Heart left ventricle (tissue), 13 donors: ENCODE measurements at regions not wholly inside any gene's neighbourhood (a gene's known extent, or its start where the extent isn't known, plus 50 kb on each side); places are given as distances from the start of the nearest gene placed in this dataset.

Experiments used
- CTCF ChIP-seq, 12 donors: fragments of 200-600 bp; sonication (generic) in 4 of 12; IDR thresholded peaks; one replicate each; pipeline versions ENCODE4 v1.5.0 to v1.8.0; 2018 to 2022; ENCODE audit warnings: antibody characterized with exemption in 12 of 12, mild to moderate bottlenecking in 5 of 12
- POLR2A ChIP-seq, 2 donors: fragments of 450-650 bp; IDR thresholded peaks; one replicate each; pipeline ENCODE4 v1.6.1; 2017; ENCODE audit warnings: antibody characterized with exemption in 2 of 2, mild to moderate bottlenecking in 2 of 2, moderate library complexity in 2 of 2
- donor health status: ischemic (EF 13 %, LVEDD 7.1; RV severe dilation, severe dysfunction).
- donor health status: DM: no; HTN: yes; CAD: no.
- donor health status: DM: no; HTN: no; CAD: no.
- donor health status: ischemic (EF 25% LVEDD 6.9; RV normal size, moderate dysfunction).
- donor health status: ischemic (EF 25% LVEDD 5.7; RV mildly dilated, moderate dysfunction).
- donor health status: ischemic (EF 35%, LVEDD 5.7; RV mildly dilated, moderate dysfunction).
- donor health status: nonischemic (EF 11% LVEDD 7.7; RV severe dilation, severe dysfunction).
- donor health status: DM: yes; HTN: yes; CAD: no.
- donor health status: PGD.
- donor health status: ischemic (EF 29% LVEDD 5.4; RV normal size, mild dysfunction).
- donor health status: nonischemic (EF 23%, LVEDD 6.1; RV moderate dilation, normal function).

- TF ChIP-seq CTCF (IDR thresholded peaks at IDR 0.05): no peak
- no peak for TF ChIP-seq POLR2A (IDR thresholded peaks at IDR 0.05)
These were observed 274.9 kb downstream of the UTRN start for GRCh38 chr6:144559865-144560593.
